ENCODE measurements at regions not wholly inside any gene's neighbourhood (a gene's known extent, or its start where the extent isn't known, plus 50 kb on each side); places are given as distances from the start of the nearest gene placed in this dataset.

GRCh38 chr7:54955296-54955695 lies 63.5 kb upstream of the EGFR start:
- H3K4me3 Mint-ChIP-seq = no peak overlapping the region
- no peak overlapping the region for H3K27ac Mint-ChIP-seq
- no peaks in the 10 kb centered on the region for H3K36me3 Mint-ChIP-seq
- no peaks in the 10 kb centered on the region for H3K9me3 Mint-ChIP-seq
- peaks cover 9% of the 10 kb centered on the region for H3K4me1 Mint-ChIP-seq (ENCODE audit: unreplicated experiment)
- H3K27me3 Mint-ChIP-seq = no peaks in the 10 kb centered on the region
- no peak for DNase-seq (ENCODE audit: extremely low spot score, unreplicated experiment)
- TF ChIP-seq CTCF (conservative IDR thresholded peaks at IDR 0.05) = no peak

DNA sequence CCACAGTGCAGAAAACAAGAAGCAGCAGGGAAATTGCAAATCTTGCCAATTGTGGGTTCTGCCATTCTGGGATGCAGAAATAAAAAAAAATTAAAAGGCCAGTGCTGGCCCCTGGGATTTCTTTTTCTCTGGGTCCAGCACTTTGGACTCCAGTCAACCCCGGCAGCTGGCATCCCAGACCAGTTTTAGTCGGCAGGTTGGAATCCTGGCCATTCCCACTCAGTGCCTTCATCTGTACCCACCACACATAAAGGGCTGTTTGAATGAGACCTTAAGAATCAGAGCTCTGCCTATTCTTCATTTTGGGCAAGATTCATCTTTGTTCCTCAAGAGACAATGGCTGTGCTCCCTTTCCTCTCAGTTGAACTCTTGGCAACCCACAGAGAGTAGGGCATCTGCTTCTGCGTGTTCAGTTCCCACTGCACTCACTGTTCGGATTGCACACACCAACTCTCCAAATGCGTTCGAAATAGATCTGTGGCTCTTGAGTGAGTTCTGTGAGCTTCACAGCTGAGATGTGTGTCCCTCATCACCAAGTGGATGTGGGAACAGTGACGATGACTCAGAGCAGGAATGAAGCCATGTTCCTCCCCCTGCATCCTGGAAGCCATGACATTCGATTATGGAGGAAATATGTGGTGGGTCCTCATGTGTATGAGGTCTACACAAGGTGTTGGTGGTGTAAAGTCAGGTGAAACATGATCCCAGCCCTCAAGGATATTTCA lies 63.0 kb upstream of the EGFR start:
- Mint-ChIP-seq H3K9me3 (no peaks in the 10 kb centered on the region), H3K4me3 (no peak overlapping the region), H3K36me3 (no peaks in the 10 kb centered on the region), H3K27ac (no peak overlapping the region), H3K27me3 (no peaks in the 10 kb centered on the region), H3K4me1 (ENCODE audit: unreplicated experiment) (peaks cover 9% of the 10 kb centered on the region)
- no peak for DNase-seq (ENCODE audit: extremely low spot score, unreplicated experiment)
- no peak for TF ChIP-seq CTCF (conservative IDR thresholded peaks at IDR 0.05)

- Mint-ChIP-seq H3K27me3 (no peaks in the 10 kb centered on the region), H3K9me3 (no peaks in the 10 kb centered on the region), H3K4me1 (ENCODE audit: unreplicated experiment) (peaks cover 9% of the 10 kb centered on the region), H3K4me3 (no peak overlapping the region), H3K36me3 (no peaks in the 10 kb centered on the region), H3K27ac (no peak overlapping the region)
- DNase-seq (ENCODE audit: extremely low spot score, unreplicated experiment) = no peak
- no peak for TF ChIP-seq CTCF (conservative IDR thresholded peaks at IDR 0.05)
Observed at GRCh38 chr7:54956865-54957264, 62.0 kb upstream of the EGFR start.

DNA sequence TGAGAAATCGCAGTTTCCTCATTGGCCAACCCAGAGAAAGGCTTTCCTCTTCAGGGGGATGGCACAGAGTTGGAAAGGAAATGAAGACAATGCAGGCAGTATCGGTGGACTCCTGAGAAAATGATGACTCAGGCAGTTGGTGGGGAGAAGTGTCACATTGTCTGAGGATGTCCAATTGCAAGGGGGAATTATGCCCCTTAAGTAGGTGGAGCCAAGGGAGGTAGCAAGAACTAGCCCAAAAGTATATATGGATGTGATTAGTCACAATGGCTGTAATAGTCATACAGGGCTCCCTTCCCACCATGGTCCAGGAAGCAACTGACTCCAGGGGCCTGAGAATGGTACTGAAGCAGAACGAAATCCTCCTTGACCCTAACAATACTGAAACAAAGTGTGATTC lies 58.3 kb upstream of the EGFR start:
- no peak for DNase-seq (ENCODE audit: extremely low spot score, unreplicated experiment)
- no peaks in the 10 kb centered on the region for H3K9me3 Mint-ChIP-seq
- H3K27ac Mint-ChIP-seq = no peak overlapping the region
- peaks cover 9% of the 10 kb centered on the region for H3K4me1 Mint-ChIP-seq (ENCODE audit: unreplicated experiment)
- no peak overlapping the region for H3K4me3 Mint-ChIP-seq
- TF ChIP-seq CTCF (conservative IDR thresholded peaks at IDR 0.05) = no peak
- H3K27me3 Mint-ChIP-seq = no peaks in the 10 kb centered on the region
- H3K36me3 Mint-ChIP-seq = no peaks in the 10 kb centered on the region

DNA sequence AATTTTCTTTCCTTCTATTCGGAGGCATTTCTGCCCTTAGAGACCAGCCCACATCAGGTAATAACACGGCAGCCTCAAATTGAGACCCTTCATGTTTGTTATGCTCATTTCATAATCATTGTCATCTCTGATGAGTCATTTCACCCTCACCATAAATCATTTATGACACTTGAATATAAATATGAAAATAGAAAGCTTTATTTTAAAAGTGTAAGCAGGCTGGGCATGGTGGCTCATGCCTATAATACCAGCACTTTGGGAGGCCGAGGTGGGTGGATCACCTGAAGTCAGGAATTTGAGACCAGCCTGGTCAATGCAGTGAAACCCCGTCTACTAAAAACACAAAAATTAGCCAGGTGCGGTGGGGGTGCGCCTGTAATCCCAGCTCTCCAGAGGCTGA lies 57.4 kb upstream of the EGFR start:
- no peak for TF ChIP-seq CTCF (conservative IDR thresholded peaks at IDR 0.05)
- Mint-ChIP-seq H3K4me1 (ENCODE audit: unreplicated experiment) (peaks cover 9% of the 10 kb centered on the region), H3K27me3 (no peaks in the 10 kb centered on the region), H3K9me3 (no peaks in the 10 kb centered on the region), H3K36me3 (no peaks in the 10 kb centered on the region), H3K27ac (no peak overlapping the region), H3K4me3 (no peak overlapping the region)
- no peak for DNase-seq (ENCODE audit: extremely low spot score, unreplicated experiment)

- Mint-ChIP-seq H3K4me1 (ENCODE audit: unreplicated experiment) (no peaks in the 10 kb centered on the region), H3K36me3 (no peaks in the 10 kb centered on the region), H3K4me3 (no peak overlapping the region), H3K27ac (no peak overlapping the region), H3K9me3 (no peaks in the 10 kb centered on the region), H3K27me3 (no peaks in the 10 kb centered on the region)
- no peak for TF ChIP-seq CTCF (conservative IDR thresholded peaks at IDR 0.05)
- no peak for DNase-seq (ENCODE audit: extremely low spot score, unreplicated experiment)
Observed at GRCh38 chr7:54963155-54963554, 55.7 kb upstream of the EGFR start.
